HUES64 (cell line): ENCODE measurements at regions not wholly inside any gene's neighbourhood (a gene's known extent, or its start where the extent isn't known, plus 50 kb on each side); places are given as distances from the start of the nearest gene placed in this dataset.

Experiments
- H3K27ac ChIP-seq: 2 replicates; pipeline ENCODE4 v1.7.0; 2013; ENCODE audit warnings: low read depth, low read length, inconsistent platforms
- H3K27me3 ChIP-seq: 2 replicates; pipeline ENCODE4 v1.6.1; 2013; ENCODE audit warnings: mild to moderate bottlenecking, low read length; ENCODE audit not compliant: insufficient read depth
- H3K36me3 ChIP-seq: 2 replicates; pipeline ENCODE4 v1.6.1; 2013; ENCODE audit warnings: mild to moderate bottlenecking, low read length; ENCODE audit not compliant: insufficient read depth
- H3K4me1 ChIP-seq: 2 replicates; pipeline ENCODE4 v1.6.1; 2013; ENCODE audit warnings: mild to moderate bottlenecking, low read length, moderate library complexity; ENCODE audit not compliant: insufficient read depth
- H3K4me3 ChIP-seq: 2 replicates; pipeline ENCODE4 v1.5.1; 2013; ENCODE audit warnings: mild to moderate bottlenecking, low read length, moderate library complexity
- H3K9ac ChIP-seq: 2 replicates; pipeline ENCODE4 v1.6.1; 2013; ENCODE audit warnings: mild to moderate bottlenecking, low read depth, low read length
- H3K9me3 ChIP-seq: 2 replicates; pipeline ENCODE4 v1.6.1; 2013; ENCODE audit warnings: low read depth, low read length; ENCODE audit not compliant: insufficient read depth
- WGBS: fragments of 150-250, 120-280 bp; methylation state at CpG from one replicate; pipeline ENCODE4 v1.1.7; 2013; ENCODE audit warnings: missing lambda C conversion rate; 5-methylcytosine and 5-hydroxymethylcytosine counted together

GRCh38 chr9:103904242-103904641, 189.9 kb upstream of the SMC2 start:
- Histone ChIP-seq H3K4me3 (no peak overlapping the region), H3K27ac (no peak overlapping the region), H3K36me3 (no peaks in the 10 kb centered on the region), H3K9me3 (peaks cover 71% of the 10 kb centered on the region), H3K9ac (no peak overlapping the region), H3K27me3 (no peaks in the 10 kb centered on the region), H3K4me1 (no peaks in the 10 kb centered on the region)
- 36% methylated on average over 1 of the region's 1 CpG for WGBS

DNA sequence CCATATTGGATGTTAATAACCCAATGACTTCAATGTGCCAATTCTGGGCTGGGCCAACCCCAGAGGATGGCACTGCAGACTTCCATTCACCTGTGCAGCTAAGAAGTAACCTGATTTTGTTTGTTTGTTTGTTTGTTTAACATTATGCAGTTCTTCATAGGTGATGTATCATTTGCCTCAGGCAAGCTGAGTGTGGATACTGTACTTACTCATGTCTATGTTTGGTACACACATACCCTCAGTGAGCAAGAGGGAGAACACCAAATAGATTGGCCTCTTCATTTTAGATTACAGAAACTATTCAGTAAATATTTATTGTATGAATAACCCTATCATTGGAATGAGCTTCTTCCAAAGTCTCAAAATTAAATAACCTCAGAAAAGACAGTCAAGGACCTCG, 180.2 kb upstream of the SMC2 start:
- WGBS: 79% methylated on average over 1 of the region's 1 CpG
- Histone ChIP-seq H3K9me3 (peaks cover 59% of the 10 kb centered on the region), H3K27me3 (no peaks in the 10 kb centered on the region), H3K36me3 (no peaks in the 10 kb centered on the region), H3K4me3 (no peak overlapping the region), H3K27ac (no peak overlapping the region), H3K4me1 (no peaks in the 10 kb centered on the region), H3K9ac (no peak overlapping the region)

GRCh38 chr9:103919605-103920209, 174.4 kb upstream of the SMC2 start:
- 77% methylated on average over 5 of the region's 5 CpGs for WGBS
- Histone ChIP-seq H3K9ac (no peak overlapping the region), H3K4me1 (no peaks in the 10 kb centered on the region), H3K9me3 (peaks cover 45% of the 10 kb centered on the region), H3K27ac (no peak overlapping the region), H3K36me3 (no peaks in the 10 kb centered on the region), H3K4me3 (no peak overlapping the region), H3K27me3 (no peaks in the 10 kb centered on the region)

DNA sequence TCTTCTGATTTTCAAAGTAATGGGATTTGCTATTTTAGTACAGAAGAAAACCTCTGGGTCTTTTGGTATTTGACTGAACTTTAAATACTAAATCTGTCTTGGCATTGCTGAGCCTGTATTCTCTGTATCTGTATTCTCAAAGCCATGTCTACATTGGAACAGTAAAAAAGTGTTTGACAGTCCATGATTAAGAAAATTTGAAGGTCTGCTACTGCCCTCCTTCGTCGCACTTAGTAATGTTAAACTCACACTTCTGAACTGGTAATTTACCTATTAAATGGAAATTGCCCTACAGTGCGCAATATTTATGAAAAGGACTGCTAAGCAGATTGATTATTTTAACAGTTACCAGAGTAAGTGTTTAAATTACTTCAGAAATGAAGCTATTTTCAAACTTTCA, 165.7 kb upstream of the SMC2 start:
- no peaks in the 10 kb centered on the region for H3K4me1 ChIP-seq
- H3K27ac ChIP-seq: no peak overlapping the region
- H3K27me3 ChIP-seq: no peaks in the 10 kb centered on the region
- H3K36me3 ChIP-seq: no peaks in the 10 kb centered on the region
- peaks cover 48% of the 10 kb centered on the region for H3K9me3 ChIP-seq
- WGBS: 90% methylated on average over 2 of the region's 3 CpGs
- H3K9ac ChIP-seq: no peak overlapping the region
- no peak overlapping the region for H3K4me3 ChIP-seq

GRCh38 chr9:103941104-103941503, 153.0 kb upstream of the SMC2 start:
- H3K27me3 ChIP-seq: no peaks in the 10 kb centered on the region
- H3K9ac ChIP-seq: no peak overlapping the region
- H3K4me1 ChIP-seq: no peaks in the 10 kb centered on the region
- no peak overlapping the region for H3K4me3 ChIP-seq
- no peak overlapping the region for H3K27ac ChIP-seq
- H3K9me3 ChIP-seq: peaks cover 46% of the 10 kb centered on the region
- no peaks in the 10 kb centered on the region for H3K36me3 ChIP-seq
- WGBS: 88% methylated on average over 11 of the region's 11 CpGs

GRCh38 chr9:103942200-103942599, 151.9 kb upstream of the SMC2 start:
- Histone ChIP-seq H3K4me3 (no peak overlapping the region), H3K27ac (no peak overlapping the region), H3K27me3 (no peaks in the 10 kb centered on the region), H3K36me3 (no peaks in the 10 kb centered on the region), H3K9me3 (peaks cover 48% of the 10 kb centered on the region), H3K4me1 (no peaks in the 10 kb centered on the region), H3K9ac (no peak overlapping the region)
- WGBS: 82% methylated on average over 2 of the region's 2 CpGs

DNA sequence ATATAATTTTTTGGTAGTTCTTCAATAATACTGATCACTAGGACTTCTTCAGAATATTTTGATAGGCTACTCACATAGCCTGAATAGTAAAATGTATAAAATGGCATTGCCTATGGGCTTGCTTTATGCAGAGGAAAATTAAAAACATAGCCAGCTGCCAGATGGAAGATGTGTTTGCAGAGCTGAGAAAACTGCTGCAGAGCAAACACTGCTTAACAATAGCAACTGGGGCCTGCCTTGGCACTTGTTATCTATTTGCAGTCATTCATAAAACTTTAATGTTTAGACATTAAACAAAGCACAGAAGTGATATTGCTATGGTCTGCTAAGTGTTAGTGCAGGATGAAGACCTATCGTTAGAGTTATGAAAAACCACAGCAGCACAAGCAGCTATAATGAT, 151.5 kb upstream of the SMC2 start:
- Histone ChIP-seq H3K36me3 (no peaks in the 10 kb centered on the region), H3K4me1 (no peaks in the 10 kb centered on the region), H3K9me3 (peaks cover 48% of the 10 kb centered on the region), H3K27ac (no peak overlapping the region), H3K27me3 (no peaks in the 10 kb centered on the region), H3K9ac (no peak overlapping the region), H3K4me3 (no peak overlapping the region)
- 100% methylated on average over 1 of the region's 1 CpG for WGBS

DNA sequence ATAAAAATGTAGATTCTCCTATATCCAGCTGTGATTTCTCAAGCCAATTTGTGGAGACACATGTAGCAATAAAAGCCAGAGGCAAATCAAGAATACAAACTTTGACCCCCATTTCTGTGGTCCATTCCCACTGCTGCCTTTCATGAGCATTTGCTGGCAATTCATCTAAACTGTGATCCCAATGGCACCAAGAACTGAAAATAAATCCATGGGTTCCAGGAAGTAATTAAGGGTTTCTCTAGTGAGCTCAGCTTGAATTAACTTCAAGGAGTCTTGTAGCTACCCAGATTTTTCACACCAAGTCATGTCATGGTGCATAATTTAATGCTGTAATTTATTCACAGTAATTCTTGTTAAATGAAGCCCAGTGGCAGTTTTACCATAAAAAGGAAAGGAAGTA, 145.0 kb upstream of the SMC2 start:
- H3K27me3 ChIP-seq: no peaks in the 10 kb centered on the region
- no peaks in the 10 kb centered on the region for H3K36me3 ChIP-seq
- H3K4me1 ChIP-seq: no peaks in the 10 kb centered on the region
- peaks cover 56% of the 10 kb centered on the region for H3K9me3 ChIP-seq
- H3K9ac ChIP-seq: no peak overlapping the region
- H3K4me3 ChIP-seq: no peak overlapping the region
- H3K27ac ChIP-seq: no peak overlapping the region

DNA sequence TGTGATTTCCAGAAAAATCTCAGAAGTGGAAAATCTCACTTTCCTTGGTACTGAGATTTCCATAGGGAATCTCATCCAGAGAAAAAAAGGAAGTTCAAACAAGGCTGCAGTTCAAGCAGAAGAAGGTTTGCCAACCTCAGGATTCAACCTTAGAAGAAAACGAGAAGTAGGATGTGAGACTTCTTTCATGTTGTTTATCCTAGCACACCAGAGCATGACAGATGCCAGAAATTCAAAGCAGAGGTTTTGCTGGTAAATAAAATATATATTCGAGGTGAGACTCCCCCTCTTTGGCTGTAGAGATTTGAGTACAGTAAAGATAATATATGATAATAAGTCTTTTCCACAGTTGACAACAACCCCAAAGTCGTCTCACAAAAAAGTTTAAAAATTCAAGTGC, 116.9 kb upstream of the SMC2 start:
- no peak overlapping the region for H3K27ac ChIP-seq
- 81% methylated on average over 3 of the region's 3 CpGs for WGBS
- no peaks in the 10 kb centered on the region for H3K4me1 ChIP-seq
- H3K36me3 ChIP-seq: no peaks in the 10 kb centered on the region
- H3K9ac ChIP-seq: no peak overlapping the region
- no peak overlapping the region for H3K4me3 ChIP-seq
- no peaks in the 10 kb centered on the region for H3K27me3 ChIP-seq
- peaks cover 66% of the 10 kb centered on the region for H3K9me3 ChIP-seq

GRCh38 chr9:103978396-103978795, 115.7 kb upstream of the SMC2 start:
- Histone ChIP-seq H3K4me3 (no peak overlapping the region), H3K27me3 (no peaks in the 10 kb centered on the region), H3K9me3 (peaks cover 69% of the 10 kb centered on the region), H3K27ac (no peak overlapping the region), H3K4me1 (no peaks in the 10 kb centered on the region), H3K36me3 (no peaks in the 10 kb centered on the region), H3K9ac (no peak overlapping the region)

DNA sequence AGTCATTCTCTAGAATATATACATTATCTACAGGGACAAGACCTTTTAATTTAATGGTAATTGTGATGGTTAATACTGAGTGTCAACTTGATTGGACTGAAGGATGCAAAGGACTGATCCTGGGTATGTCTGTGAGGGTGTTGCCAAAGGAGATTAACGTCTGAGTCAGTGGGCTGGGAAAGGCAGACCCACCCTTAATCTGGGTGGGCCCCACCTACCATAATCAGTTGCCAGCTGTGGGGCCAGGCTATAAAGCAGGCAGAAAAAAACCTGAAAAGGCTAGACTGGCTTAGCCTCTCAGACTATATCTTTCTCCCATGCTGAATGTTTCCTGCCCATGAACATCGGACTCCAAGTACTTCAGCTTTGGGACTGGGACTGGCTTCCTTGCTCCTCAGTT, 112.2 kb upstream of the SMC2 start:
- Histone ChIP-seq H3K9me3 (peaks cover 65% of the 10 kb centered on the region), H3K27ac (no peak overlapping the region), H3K36me3 (no peaks in the 10 kb centered on the region), H3K4me1 (no peaks in the 10 kb centered on the region), H3K4me3 (no peak overlapping the region), H3K27me3 (no peaks in the 10 kb centered on the region), H3K9ac (no peak overlapping the region)
- WGBS: 85% methylated on average over 2 of the region's 2 CpGs

GRCh38 chr9:103985077-103985476, 109.0 kb upstream of the SMC2 start:
- Histone ChIP-seq H3K36me3 (no peaks in the 10 kb centered on the region), H3K4me1 (no peaks in the 10 kb centered on the region), H3K27me3 (no peaks in the 10 kb centered on the region), H3K27ac (no peak overlapping the region), H3K4me3 (no peak overlapping the region), H3K9ac (no peak overlapping the region), H3K9me3 (peaks cover 73% of the 10 kb centered on the region)
- no CpG with 5 or more reads among the region's 1 CpG for WGBS
